Activated T-helper 9 cell treated with anti-CD3 and anti-CD28 coated beads, Interleukin-2, amount 50 U/mL, for 16 hours (primary cell): ENCODE measurements at regions not wholly inside any gene's neighbourhood (a gene's known extent, or its start where the extent isn't known, plus 50 kb on each side); places are given as distances from the start of the nearest gene placed in this dataset.
"Not testable (repeated sequence)": the region's sequence is repeated elsewhere in the genome, so short reads cannot be mapped to it uniquely, and the experiment has no call there.

ENCODE experiments used
- DNase-seq: peaks from one replicate; pipeline ENCODE4 v3.0.0-alpha.2; 2020; ENCODE audit warnings: low read depth

GRCh38 chr5:152694231-152694630 is 289.2 kb upstream of the NMUR2 start:
- DNase-seq: no peak

- DNase-seq: no peak
These were observed 296.3 kb upstream of the NMUR2 start for GRCh38 chr5:152701305-152701949.

GRCh38 chr5:152704286-152704685 is 299.2 kb upstream of the NMUR2 start:
- DNase-seq: no peak

- DNase-seq: no peak
These were observed 306.8 kb upstream of the NMUR2 start for GRCh38 chr5:152711801-152712388.

GRCh38 chr5:152717393-152717792 is 312.3 kb upstream of the NMUR2 start:
- no peak for DNase-seq

- DNase-seq: no peak
These were observed 318.4 kb upstream of the NMUR2 start for GRCh38 chr5:152723482-152723881.

DNA sequence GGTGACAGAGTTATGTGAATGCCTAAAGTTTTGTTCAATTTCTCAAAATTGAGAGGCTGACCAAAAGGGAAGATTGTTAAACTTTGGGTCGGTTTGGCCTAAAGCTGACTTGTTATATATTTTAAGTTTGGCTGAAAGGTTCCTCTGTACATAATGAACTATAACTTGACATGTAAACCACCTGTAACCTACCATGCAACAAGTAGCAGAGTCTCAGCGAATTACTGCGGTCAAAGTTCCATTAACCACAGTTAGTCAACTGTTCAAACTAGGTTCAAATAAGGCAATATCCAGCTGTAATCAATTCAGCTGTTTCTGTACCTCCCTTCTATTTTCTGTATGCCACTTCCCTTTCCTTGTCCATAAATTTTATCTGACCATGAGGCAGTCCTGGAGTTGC is 325.1 kb upstream of the NMUR2 start:
- DNase-seq: no peak

DNA sequence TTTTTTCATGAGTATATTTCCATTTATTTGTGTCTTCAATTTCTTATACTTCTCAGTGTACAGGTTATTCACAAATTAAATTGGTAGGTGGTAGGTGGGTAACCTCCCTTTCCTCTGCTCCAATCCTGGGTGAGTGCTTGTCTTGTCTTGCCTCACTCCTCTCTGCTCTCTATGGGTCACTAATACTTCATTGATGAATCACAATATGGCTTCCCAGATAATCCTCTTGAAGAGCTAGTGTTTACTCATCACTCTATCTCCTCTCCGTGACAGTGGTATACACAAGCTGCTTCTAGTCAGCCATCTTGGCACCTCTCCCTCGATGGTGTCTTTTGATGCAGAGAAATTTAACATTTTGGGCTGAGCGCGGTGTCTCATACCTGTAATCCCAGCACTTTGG is 331.8 kb upstream of the NMUR2 start:
- no peak for DNase-seq

GRCh38 chr5:152739916-152740315 is 334.8 kb upstream of the NMUR2 start:
- DNase-seq: no peak

- not testable (repeated sequence) for DNase-seq
These were observed 336.0 kb upstream of the NMUR2 start for GRCh38 chr5:152741126-152741525.

DNA sequence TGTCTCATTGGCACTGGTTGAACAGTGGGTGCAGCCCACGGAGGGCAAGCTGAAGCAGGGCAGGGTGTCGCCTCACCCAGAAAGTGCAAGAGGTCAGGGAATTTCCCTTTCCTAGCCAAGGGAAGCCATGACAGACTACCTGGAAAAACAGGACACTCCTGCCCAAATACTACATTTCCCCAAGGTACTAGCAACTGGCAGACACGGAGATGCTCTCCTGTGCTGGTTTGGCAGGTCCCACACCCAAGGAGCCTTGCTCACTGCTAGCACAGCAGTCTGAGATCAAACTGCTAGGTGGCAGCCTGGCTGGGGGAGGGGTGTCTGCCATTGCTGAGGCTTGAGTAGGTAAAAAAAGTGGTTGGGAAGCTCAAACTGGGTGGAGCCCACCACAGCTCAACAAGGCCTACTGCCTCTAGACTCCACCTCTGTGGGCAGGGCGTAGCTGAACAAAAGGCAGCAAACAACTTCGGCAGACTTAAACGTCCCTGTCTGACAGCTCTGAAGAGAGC is 382.7 kb upstream of the NMUR2 start:
- not testable (repeated sequence) for DNase-seq

DNA sequence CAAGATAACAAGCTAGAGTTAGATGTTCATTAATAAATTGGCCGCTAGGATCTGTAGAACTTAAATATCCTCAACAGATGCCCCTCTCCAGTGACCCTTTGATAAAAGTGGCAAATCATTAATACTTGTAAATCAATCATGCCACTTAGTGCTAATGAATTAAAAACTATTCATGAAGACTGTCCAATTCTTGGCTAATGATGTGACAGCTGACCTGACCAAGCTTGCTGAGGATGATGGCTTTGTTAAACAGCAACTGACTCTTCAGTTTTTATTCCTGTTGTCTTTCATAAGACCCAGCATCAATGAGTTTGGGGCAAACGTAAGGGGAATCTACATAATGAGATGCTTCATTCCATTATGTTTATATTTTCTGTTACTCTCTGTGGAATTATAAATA is 396.8 kb upstream of the NMUR2 start:
- no peak for DNase-seq

DNA sequence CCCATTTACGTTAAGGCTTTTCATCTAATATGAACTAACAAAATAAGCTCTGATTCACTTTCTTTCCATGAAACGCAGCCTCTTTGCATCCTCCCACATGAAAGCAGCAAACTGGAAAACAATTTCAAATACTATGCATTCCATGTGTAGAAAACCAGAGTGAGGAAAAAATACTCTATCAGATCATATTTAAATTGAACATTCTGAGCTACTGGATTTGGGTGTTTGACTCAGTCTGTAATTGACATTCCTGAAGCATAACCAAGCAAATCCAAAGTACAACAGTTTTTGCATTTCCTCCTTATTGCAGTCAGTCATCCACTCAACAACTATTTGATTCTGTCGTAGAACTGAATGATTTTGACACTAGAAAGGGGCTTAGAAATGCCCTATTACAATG is 399.1 kb upstream of the NMUR2 start:
- no peak for DNase-seq

GRCh38 chr5:152811988-152812387 is 406.9 kb upstream of the NMUR2 start:
- DNase-seq: no peak

GRCh38 chr5:152813526-152813925 is 408.4 kb upstream of the NMUR2 start:
- DNase-seq: no peak

DNA sequence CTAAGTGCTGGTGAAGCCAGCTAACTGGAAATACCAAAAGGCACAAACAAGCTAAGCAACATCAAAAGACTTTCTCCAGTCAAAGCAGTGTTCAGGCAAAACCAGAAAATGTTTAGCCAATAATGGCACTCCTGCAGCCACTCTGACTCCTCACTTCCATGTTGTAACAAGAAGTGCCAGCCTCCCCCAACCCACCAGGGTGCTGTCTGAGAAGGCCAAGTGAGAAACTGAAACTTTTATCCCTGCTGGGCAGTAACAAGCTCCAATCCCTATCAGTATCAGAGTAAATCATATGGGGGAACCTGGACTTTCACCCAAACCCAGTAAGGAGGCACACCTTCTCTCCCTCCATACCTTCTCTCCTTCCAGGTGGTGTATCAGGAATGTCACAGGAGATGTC is 414.8 kb upstream of the NMUR2 start:
- no peak for DNase-seq

- no peak for DNase-seq
These were observed 419.2 kb upstream of the NMUR2 start for GRCh38 chr5:152824316-152824715.

- no peak for DNase-seq
These were observed 433.2 kb upstream of the NMUR2 start for GRCh38 chr5:152838241-152838786.

DNA sequence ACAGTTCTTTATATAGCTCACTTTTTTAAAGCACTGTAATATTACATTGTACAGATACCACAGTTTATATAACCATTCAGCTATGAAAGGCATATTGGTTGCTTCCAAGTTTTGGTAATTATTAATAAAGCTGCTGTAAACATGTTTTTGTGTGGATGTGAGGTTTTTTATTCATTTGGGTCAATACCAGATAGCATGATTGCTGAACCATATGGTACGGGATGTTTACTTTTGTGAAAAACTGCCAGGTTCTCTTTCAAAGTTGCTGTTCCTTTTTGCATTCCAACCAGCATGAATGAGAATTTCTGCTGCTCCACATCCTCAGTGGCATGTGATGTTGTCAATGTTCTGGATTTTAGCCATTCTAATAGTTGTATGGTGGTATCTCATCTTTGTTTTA is 439.6 kb upstream of the NMUR2 start:
- DNase-seq: no peak

DNA sequence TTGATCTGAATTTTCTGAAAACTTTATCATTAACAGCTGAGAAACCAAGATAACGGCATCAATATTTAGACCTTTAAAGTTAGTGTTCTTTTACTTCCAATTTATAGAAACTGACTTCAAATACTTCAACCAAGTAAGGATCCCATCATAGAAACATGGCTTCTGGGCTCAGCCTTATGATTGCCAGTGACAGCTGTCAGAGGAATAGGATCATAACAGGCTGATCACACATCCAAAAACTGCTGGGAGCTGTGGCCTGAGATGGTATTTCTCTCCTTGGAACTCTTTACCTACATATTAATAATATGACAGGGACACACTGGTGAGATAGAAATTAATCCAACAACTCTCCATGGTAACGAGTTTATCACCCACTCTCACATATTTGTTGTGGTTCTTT is 448.3 kb upstream of the NMUR2 start:
- DNase-seq: no peak

- no peak for DNase-seq
These were observed 450.4 kb upstream of the NMUR2 start for GRCh38 chr5:152855441-152855840.

DNA sequence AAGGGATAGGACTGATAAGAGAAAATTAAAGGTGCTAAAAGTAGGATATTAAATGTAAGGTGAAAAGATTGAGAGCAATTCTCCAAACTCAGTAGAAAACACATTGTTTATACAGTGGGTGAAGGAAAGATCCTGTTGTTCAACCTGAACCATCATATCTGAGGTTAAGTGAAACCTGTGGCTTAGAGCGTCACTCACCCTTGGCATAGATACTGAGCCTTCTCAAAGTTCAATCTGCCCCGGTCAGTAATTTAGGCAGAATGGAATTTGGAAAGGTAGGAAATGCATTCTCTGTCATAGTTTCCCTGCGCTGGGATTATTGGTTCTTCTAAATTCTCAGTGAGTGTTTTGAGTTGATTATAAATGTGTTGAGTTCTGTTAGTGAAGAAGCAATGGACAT is 456.2 kb upstream of the NMUR2 start:
- no peak for DNase-seq

- no peak for DNase-seq
These were observed 459.4 kb upstream of the NMUR2 start for GRCh38 chr5:152864447-152864846.

DNA sequence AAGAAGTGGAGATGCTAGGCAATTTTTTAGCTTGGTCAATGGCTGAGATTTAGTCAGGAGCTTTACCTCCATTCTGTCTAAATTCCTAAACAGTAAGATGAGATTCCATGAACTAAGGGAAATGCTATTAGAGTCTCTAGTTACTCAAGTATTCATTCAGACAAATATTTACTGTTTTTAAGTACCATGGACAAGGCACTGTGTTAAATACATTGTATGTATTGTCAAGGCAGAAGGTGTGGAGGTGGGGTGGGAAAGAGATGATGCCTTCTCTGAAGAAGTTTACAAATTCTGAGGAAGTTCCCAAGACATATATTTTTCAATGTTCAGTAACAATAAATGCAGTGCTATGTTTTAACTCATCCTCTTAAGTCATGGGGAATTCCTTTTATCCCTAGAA is 459.9 kb upstream of the NMUR2 start:
- DNase-seq: no peak
